H9 (cell line): ENCODE measurements at regions not wholly inside any gene's neighbourhood (a gene's known extent, or its start where the extent isn't known, plus 50 kb on each side); places are given as distances from the start of the nearest gene placed in this dataset.

Source experiments
- DNase-seq: peaks from one replicate; pipeline ENCODE4 v3.0.0-alpha.2; 2017
- H2AFZ ChIP-seq: one replicate; pipeline ENCODE4 v1.6.1; 2013; ENCODE audit warnings: mild to moderate bottlenecking, low read length, control low read depth, moderate library complexity
- H2AK5ac ChIP-seq: 2 replicates; pipeline ENCODE4 v1.6.1; 2013; ENCODE audit warnings: low read length, control low read depth, mixed read lengths; ENCODE audit not compliant: insufficient read length
- H2BK120ac ChIP-seq: one replicate; pipeline ENCODE4 v1.6.1; 2013; ENCODE audit warnings: low read depth, mild to moderate bottlenecking, low read length, control low read depth, inconsistent platforms; ENCODE audit not compliant: poor library complexity, severe bottlenecking
- H2BK12ac ChIP-seq: 2 replicates; pipeline ENCODE4 v1.6.1; 2013; ENCODE audit warnings: low read length, control low read depth, mixed read lengths, low read depth; ENCODE audit not compliant: insufficient read length
- H2BK15ac ChIP-seq: 2 replicates; pipeline ENCODE4 v1.6.1; 2013; ENCODE audit warnings: low read depth, low read length, control low read depth
- H2BK20ac ChIP-seq: one replicate; pipeline ENCODE4 v1.6.1; 2013; ENCODE audit warnings: low read depth, mild to moderate bottlenecking, low read length, control low read depth, inconsistent platforms; ENCODE audit not compliant: poor library complexity, severe bottlenecking
- H2BK5ac ChIP-seq: 2 replicates; pipeline ENCODE4 v1.6.1; 2013; ENCODE audit warnings: low read length, control low read depth, mixed read lengths; ENCODE audit not compliant: insufficient read length
- H3K14ac ChIP-seq: 2 replicates; pipeline ENCODE4 v1.6.1; 2013; ENCODE audit warnings: low read length, control low read depth; ENCODE audit not compliant: insufficient read depth
- H3K18ac ChIP-seq: 2 replicates; pipeline ENCODE4 v1.6.1; 2013; ENCODE audit warnings: low read depth, mild to moderate bottlenecking, mixed read lengths, low read length, control low read depth; ENCODE audit not compliant: insufficient read length
- H3K23ac ChIP-seq: 2 replicates; pipeline ENCODE4 v1.6.1; 2013; ENCODE audit warnings: low read length, control low read depth, mixed read lengths, low read depth; ENCODE audit not compliant: insufficient read length
- H3K23me2 ChIP-seq: 2 replicates; pipeline ENCODE4 v1.6.1; 2013; ENCODE audit warnings: low read depth, mild to moderate bottlenecking, mixed read lengths, low read length, control low read depth; ENCODE audit not compliant: insufficient read length, poor library complexity, severe bottlenecking
- H3K27ac ChIP-seq: 2 replicates; pipeline ENCODE4 v1.5.1; 2013; ENCODE audit warnings: low read length, control low read depth, mixed read lengths, low read depth; ENCODE audit not compliant: insufficient read length
- H3K27me3 ChIP-seq: 2 replicates; pipeline ENCODE4 v1.6.1; 2013; ENCODE audit warnings: low read length, control low read depth, inconsistent platforms; ENCODE audit not compliant: insufficient read depth
- H3K4ac ChIP-seq: 2 replicates; pipeline ENCODE4 v1.6.1; 2013; ENCODE audit warnings: low read depth, mild to moderate bottlenecking, control low read depth, inconsistent platforms, low read length, moderate library complexity
- H3K4me1 ChIP-seq: 2 replicates; pipeline ENCODE4 v1.6.1; 2013; ENCODE audit warnings: low read length, control low read depth, inconsistent platforms; ENCODE audit not compliant: insufficient read depth
- H3K4me2 ChIP-seq: 2 replicates; pipeline ENCODE4 v1.6.1; 2013; ENCODE audit warnings: low read length, control low read depth, mixed read lengths; ENCODE audit not compliant: insufficient read length, insufficient read depth
- H3K56ac ChIP-seq: 2 replicates; pipeline ENCODE4 v1.6.1; 2013; ENCODE audit warnings: low read depth, mild to moderate bottlenecking, mixed read lengths, low read length, control low read depth; ENCODE audit not compliant: insufficient read length
- H3K79me1 ChIP-seq: 2 replicates; pipeline ENCODE4 v1.6.1; 2013; ENCODE audit warnings: low read depth, mild to moderate bottlenecking, moderate library complexity, low read length, control low read depth, inconsistent platforms; ENCODE audit not compliant: insufficient read depth, poor library complexity, severe bottlenecking
- H3K79me2 ChIP-seq: 2 replicates; pipeline ENCODE4 v1.6.1; 2013; ENCODE audit warnings: low read length, control low read depth, inconsistent platforms; ENCODE audit not compliant: insufficient read depth
- H3K9ac ChIP-seq: 2 replicates; pipeline ENCODE4 v1.6.1; 2013; ENCODE audit warnings: low read length, control low read depth, mixed read lengths; ENCODE audit not compliant: insufficient read length; ENCODE audit errors: extremely low read depth
- H3K9me3 ChIP-seq: one replicate; pipeline ENCODE4 v1.6.1; 2013; ENCODE audit warnings: low read depth, low read length, inconsistent platforms; ENCODE audit not compliant: control insufficient read depth
- H3T11ph ChIP-seq: one replicate; pipeline ENCODE4 v1.6.1; 2013; ENCODE audit warnings: mild to moderate bottlenecking, low read length, control low read depth, inconsistent platforms
- H4K20me1 ChIP-seq: one replicate; pipeline ENCODE4 v1.6.1; 2013; ENCODE audit not compliant: control insufficient read depth, insufficient read length, insufficient read depth
- H4K5ac ChIP-seq: 2 replicates; pipeline ENCODE4 v1.6.1; 2013; ENCODE audit warnings: low read depth, mild to moderate bottlenecking, mixed read lengths, low read length, control low read depth; ENCODE audit not compliant: insufficient read length
- H4K8ac ChIP-seq: replicated peaks from 2 replicates; pipeline ENCODE4 v1.6.1; 2013; ENCODE audit warnings: low read length, control low read depth, mixed read lengths, low read depth; ENCODE audit not compliant: insufficient read length
- H4K91ac ChIP-seq: 2 replicates; pipeline ENCODE4 v1.6.1; 2013; ENCODE audit warnings: low read depth, mild to moderate bottlenecking, moderate library complexity, mixed read lengths, low read length, control low read depth; ENCODE audit not compliant: insufficient read length
- H3K27ac Mint-ChIP-seq, 3 experiments: 2 replicates in 2 of 3; 3 replicates in 1 of 3; pipeline ENCODE4 v1.8.0; 2020 to 2021; ENCODE audit warnings: mixed read lengths in 3 of 3, mild to moderate bottlenecking in 1 of 3, moderate library complexity in 1 of 3
- H3K27me3 Mint-ChIP-seq: 2 replicates; pipeline ENCODE4 v1.8.0; 2021; ENCODE audit warnings: low read depth, mild to moderate bottlenecking, moderate library complexity, mixed read lengths
- H3K36me3 Mint-ChIP-seq, 3 experiments: 2 replicates in 2 of 3; 3 replicates in 1 of 3; pipeline ENCODE4 v1.8.0; 2020 to 2021; ENCODE audit warnings: low read depth in 3 of 3, mixed read lengths in 3 of 3; ENCODE audit not compliant: insufficient read depth in 1 of 3
- H3K4me1 Mint-ChIP-seq, 2 experiments: 2 replicates each; pipeline ENCODE4 v1.8.0; 2020; ENCODE audit warnings: mixed read lengths in 2 of 2
- H3K4me3 Mint-ChIP-seq, 2 experiments: 2 replicates in 1 of 2; 3 replicates in 1 of 2; pipeline ENCODE4 v1.8.0; 2020 to 2021; ENCODE audit warnings: mild to moderate bottlenecking in 2 of 2, mixed read lengths in 2 of 2, moderate library complexity in 1 of 2
- H3K9me3 Mint-ChIP-seq, 2 experiments: 2 replicates in 1 of 2; 3 replicates in 1 of 2; pipeline ENCODE4 v1.8.0; 2020; ENCODE audit warnings: mild to moderate bottlenecking in 2 of 2, mixed read lengths in 2 of 2, moderate library complexity in 1 of 2
- WGBS: extraction: QIAGEN DNeasy Blood & Tissue Kit; methylation state at CpG from one replicate; pipeline ENCODE4 v1.1.7; 2013; ENCODE audit warnings: missing lambda C conversion rate, low lambda C conversion rate, mixed read lengths; ENCODE audit not compliant: insufficient read length; ENCODE audit errors: extremely low coverage; 5-methylcytosine and 5-hydroxymethylcytosine counted together
- TF ChIP-seq, protein P1 (sequence below): fragments of 200-600 bp; sonication (generic); conservative IDR thresholded peaks from 3 replicates; pipeline ENCODE4 v1.8.0; 2021; ENCODE audit warnings: antibody characterized with exemption, mild to moderate bottlenecking

DNA sequence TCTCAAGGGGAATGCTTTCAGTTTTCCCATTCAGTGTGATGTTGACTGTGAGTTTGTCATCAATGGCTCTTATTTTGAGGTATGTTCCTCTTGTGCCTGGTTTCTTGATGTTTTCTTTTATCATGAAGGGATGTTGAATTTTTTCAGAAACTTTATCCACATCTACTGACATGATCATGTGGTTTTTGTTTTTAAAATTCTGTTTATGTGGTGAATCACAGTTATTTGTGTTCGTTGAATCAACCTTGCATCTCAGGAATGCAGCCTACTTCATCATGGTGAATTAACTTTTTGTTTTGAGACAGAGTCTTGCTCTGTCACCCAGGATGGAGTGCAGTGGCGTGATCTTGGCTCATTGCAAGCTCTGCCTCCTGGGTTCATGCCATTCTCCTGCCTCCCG is 263.1 kb upstream of the KLF3 start:
- no peaks in the 10 kb centered on the region for H3K4me1 ChIP-seq

More for the DNA sequence above, 263.1 kb upstream of the KLF3 start:
- no peak overlapping the region for H3T11ph ChIP-seq
- H3K23ac ChIP-seq = no peak overlapping the region
- no peak overlapping the region for H2BK15ac ChIP-seq
- H3K18ac ChIP-seq = no peak overlapping the region
- H3K27me3 ChIP-seq = no peaks in the 10 kb centered on the region
- Mint-ChIP-seq H3K4me1 (0 out of 4 replicates have a peak, but pooled peaks cover 0 to 2% of the 10 kb centered on the region in 2 experiments), H3K9me3 (peaks cover 14 to 16% of the 10 kb centered on the region in 2 experiments; a peak in 4 of 5 replicates), H3K4me3 (no peak overlapping the region), H3K36me3 (peaks cover 0 to 15% (median 3%) of the 10 kb centered on the region in 3 experiments; a peak in 4 of 7 replicates), H3K27ac (no peak overlapping the region), H3K27me3 (no peaks in the 10 kb centered on the region)
- no peak overlapping the region for H3K14ac ChIP-seq
- H2AFZ ChIP-seq = no peak overlapping the region
- H2AK5ac ChIP-seq = no peak overlapping the region
- H4K91ac ChIP-seq = no peak overlapping the region
- no peak overlapping the region for H3K27ac ChIP-seq
- H3K4ac ChIP-seq = no peak overlapping the region
- no peak overlapping the region for H4K5ac ChIP-seq
- no peak overlapping the region for H3K56ac ChIP-seq
- H3K79me2 ChIP-seq = no peaks in the 10 kb centered on the region
- H4K20me1 ChIP-seq = no peaks in the 10 kb centered on the region
- H2BK5ac ChIP-seq = no peak overlapping the region
- DNase-seq = no peak
- no peak overlapping the region for H3K4me2 ChIP-seq
- no peak overlapping the region for H3K9ac ChIP-seq
- no CpG with 5 or more reads among the region's 3 CpGs for WGBS
- no peaks in the 10 kb centered on the region for H3K23me2 ChIP-seq
- no peak overlapping the region for H4K8ac ChIP-seq
- H2BK20ac ChIP-seq = no peak overlapping the region
- no peaks in the 10 kb centered on the region for H3K79me1 ChIP-seq
- TF ChIP-seq, protein P1, sequence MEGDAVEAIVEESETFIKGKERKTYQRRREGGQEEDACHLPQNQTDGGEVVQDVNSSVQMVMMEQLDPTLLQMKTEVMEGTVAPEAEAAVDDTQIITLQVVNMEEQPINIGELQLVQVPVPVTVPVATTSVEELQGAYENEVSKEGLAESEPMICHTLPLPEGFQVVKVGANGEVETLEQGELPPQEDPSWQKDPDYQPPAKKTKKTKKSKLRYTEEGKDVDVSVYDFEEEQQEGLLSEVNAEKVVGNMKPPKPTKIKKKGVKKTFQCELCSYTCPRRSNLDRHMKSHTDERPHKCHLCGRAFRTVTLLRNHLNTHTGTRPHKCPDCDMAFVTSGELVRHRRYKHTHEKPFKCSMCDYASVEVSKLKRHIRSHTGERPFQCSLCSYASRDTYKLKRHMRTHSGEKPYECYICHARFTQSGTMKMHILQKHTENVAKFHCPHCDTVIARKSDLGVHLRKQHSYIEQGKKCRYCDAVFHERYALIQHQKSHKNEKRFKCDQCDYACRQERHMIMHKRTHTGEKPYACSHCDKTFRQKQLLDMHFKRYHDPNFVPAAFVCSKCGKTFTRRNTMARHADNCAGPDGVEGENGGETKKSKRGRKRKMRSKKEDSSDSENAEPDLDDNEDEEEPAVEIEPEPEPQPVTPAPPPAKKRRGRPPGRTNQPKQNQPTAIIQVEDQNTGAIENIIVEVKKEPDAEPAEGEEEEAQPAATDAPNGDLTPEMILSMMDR = no peak
- H2BK12ac ChIP-seq = no peak overlapping the region
- no peak overlapping the region for H2BK120ac ChIP-seq
- no peaks in the 10 kb centered on the region for H3K9me3 ChIP-seq
